ENCODE measurements at regions not wholly inside any gene's neighbourhood (a gene's known extent, or its start where the extent isn't known, plus 50 kb on each side); places are given as distances from the start of the nearest gene placed in this dataset.
"Not testable (repeated sequence)": the region's sequence is repeated elsewhere in the genome, so short reads cannot be mapped to it uniquely, and the experiment has no call there.

DNA sequence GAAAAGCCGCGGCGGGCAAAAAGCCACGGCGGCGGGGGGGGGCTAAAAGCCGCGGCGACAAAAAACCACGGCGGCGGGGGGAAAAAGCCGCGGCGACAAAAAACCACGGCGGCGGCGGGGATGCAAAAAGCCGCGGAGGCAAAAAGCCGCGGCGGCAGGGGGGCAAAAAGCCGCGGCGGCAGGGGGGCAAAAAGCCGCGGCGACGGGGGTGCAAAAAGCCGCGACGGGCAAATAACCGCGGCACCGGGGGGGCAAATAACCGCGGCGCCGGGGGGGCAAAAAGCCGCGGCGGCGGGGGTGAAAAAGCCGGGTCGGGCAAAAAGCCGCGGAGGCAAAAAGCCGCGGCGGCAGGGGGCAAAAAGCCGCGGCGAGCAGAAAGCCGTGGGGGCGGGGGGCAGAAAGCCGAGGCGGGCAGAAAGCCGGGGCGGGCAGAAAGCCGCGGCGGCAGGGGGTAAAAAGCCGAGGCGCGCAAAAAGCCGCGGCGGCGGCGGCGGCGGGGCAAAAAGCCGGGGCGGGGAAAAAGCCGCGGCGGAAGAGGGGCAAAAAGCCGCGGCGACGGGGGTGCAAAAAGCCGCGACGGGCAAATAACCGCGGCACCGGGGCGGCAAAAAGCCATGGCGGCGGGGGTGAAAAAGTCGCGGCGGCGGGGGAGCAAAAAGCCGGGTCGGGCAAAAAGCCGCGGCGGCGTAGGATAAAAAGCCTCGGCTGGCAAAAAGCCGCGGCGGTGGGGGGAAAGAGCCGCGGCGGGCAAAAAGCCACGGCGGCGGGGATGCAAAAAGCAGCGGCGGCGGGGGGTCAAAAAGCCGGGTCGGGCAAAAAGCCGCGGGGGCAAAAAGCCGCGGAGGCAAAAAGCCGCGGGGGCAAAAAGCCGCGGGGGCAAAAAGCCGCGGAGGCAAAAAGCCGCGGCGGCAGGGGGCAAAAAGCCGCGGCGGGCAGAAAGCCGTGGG lies 1632.4 kb downstream of the RPIA start:
- TF ChIP-seq, protein P1, sequence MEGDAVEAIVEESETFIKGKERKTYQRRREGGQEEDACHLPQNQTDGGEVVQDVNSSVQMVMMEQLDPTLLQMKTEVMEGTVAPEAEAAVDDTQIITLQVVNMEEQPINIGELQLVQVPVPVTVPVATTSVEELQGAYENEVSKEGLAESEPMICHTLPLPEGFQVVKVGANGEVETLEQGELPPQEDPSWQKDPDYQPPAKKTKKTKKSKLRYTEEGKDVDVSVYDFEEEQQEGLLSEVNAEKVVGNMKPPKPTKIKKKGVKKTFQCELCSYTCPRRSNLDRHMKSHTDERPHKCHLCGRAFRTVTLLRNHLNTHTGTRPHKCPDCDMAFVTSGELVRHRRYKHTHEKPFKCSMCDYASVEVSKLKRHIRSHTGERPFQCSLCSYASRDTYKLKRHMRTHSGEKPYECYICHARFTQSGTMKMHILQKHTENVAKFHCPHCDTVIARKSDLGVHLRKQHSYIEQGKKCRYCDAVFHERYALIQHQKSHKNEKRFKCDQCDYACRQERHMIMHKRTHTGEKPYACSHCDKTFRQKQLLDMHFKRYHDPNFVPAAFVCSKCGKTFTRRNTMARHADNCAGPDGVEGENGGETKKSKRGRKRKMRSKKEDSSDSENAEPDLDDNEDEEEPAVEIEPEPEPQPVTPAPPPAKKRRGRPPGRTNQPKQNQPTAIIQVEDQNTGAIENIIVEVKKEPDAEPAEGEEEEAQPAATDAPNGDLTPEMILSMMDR (IDR thresholded peaks at IDR 0.05): not testable (repeated sequence)
- TF ChIP-seq POLR2A, EP300 (IDR thresholded peaks at IDR 0.05): not testable (repeated sequence)

Measured in tibial nerve (tissue), 4 donors.